H1 (cell line): ENCODE measurements at regions not wholly inside any gene's neighbourhood (a gene's known extent, or its start where the extent isn't known, plus 50 kb on each side); places are given as distances from the start of the nearest gene placed in this dataset.

Source experiments
- CTCF ChIA-PET: fragments of 300-600 bp; sonication (Branson Sonifier 250); formaldehyde crosslinking; loops from one replicate; lab custom pipeline; 2021; ENCODE audit not compliant: partially characterized antibody; lab: Charles Lee
- POLR2A ChIA-PET: fragments of 300-600 bp; sonication (Branson Sonifier 250); formaldehyde crosslinking; loops from one replicate; lab custom pipeline; 2021; ENCODE audit warnings: inconsistent platforms; ENCODE audit not compliant: partially characterized antibody; lab: Charles Lee
- DNase-seq, 2 experiments: peaks; one replicate each; pipeline versions ENCODE4 v3.0.0 to v3.0.0-alpha.2; 2010 to 2022; ENCODE audit warnings: low spot score in 2 of 2, low read depth in 1 of 2, mixed read lengths in 1 of 2
- FAIRE-seq: peaks from 2 replicates; lab custom pipeline; 2011; peaks lifted over from hg19 to GRCh38; lab: Jason Lieb, UNC
- H2AFZ ChIP-seq: 2 replicates; pipeline ENCODE4 v1.8.1; 2012; ENCODE audit warnings: low read length, inconsistent platforms
- H2AK5ac ChIP-seq: 2 replicates; pipeline ENCODE4 v1.6.1; 2013; ENCODE audit warnings: low read depth, low read length
- H2BK120ac ChIP-seq: replicated peaks from 2 replicates; pipeline ENCODE3; 2013; ENCODE audit warnings: low read depth, low read length, inconsistent platforms
- H2BK12ac ChIP-seq: 2 replicates; pipeline ENCODE4 v1.6.1; 2013; ENCODE audit warnings: low read depth, low read length
- H2BK15ac ChIP-seq: 2 replicates; pipeline ENCODE4 v1.6.1; 2013; ENCODE audit warnings: low read length
- H2BK20ac ChIP-seq: 2 replicates; pipeline ENCODE4 v1.6.1; 2013; ENCODE audit warnings: low read length
- H2BK5ac ChIP-seq: 2 replicates; pipeline ENCODE4 v1.6.1; 2013; ENCODE audit warnings: low read depth, low read length
- H3K14ac ChIP-seq: 2 replicates; pipeline ENCODE4 v1.6.1; 2013; ENCODE audit warnings: inconsistent platforms; ENCODE audit not compliant: insufficient read length
- H3K18ac ChIP-seq: 2 replicates; pipeline ENCODE4 v1.6.1; 2013; ENCODE audit warnings: low read length; ENCODE audit errors: extremely low read depth
- H3K23ac ChIP-seq: 2 replicates; pipeline ENCODE4 v1.6.1; 2013; ENCODE audit warnings: inconsistent platforms; ENCODE audit not compliant: insufficient read length
- H3K23me2 ChIP-seq: 2 replicates; pipeline ENCODE4 v1.6.1; 2013; ENCODE audit warnings: low read depth, low read length
- H3K27ac ChIP-seq: 2 replicates; pipeline ENCODE4 v1.6.1; 2011; ENCODE audit warnings: low read depth, low read length, inconsistent platforms
- H3K27me3 ChIP-seq, 4 experiments: replicated peaks in 1 of 4; 1 replicate in 1 of 4; 2 replicates in 3 of 4; pipeline versions ENCODE4 v1.6.1 to v1.8.1; 2011 to 2013; ENCODE audit warnings: low read length in 3 of 4, mild to moderate bottlenecking in 3 of 4, inconsistent platforms in 2 of 4, mixed read lengths in 2 of 4, moderate library complexity in 1 of 4; ENCODE audit not compliant: control insufficient read depth in 3 of 4, insufficient read depth in 3 of 4; ENCODE audit errors: extremely low read depth in 1 of 4
- H3K36me3 ChIP-seq, 4 experiments: 2 replicates each; pipeline versions ENCODE4 v1.6.1 to v1.8.1; 2011 to 2013; ENCODE audit warnings: mild to moderate bottlenecking in 4 of 4, low read length in 3 of 4, moderate library complexity in 2 of 4, control low read depth in 1 of 4, inconsistent platforms in 1 of 4; ENCODE audit not compliant: insufficient read depth in 4 of 4, control insufficient read depth in 2 of 4
- H3K4ac ChIP-seq: replicated peaks from 2 replicates; pipeline ENCODE3; 2013; ENCODE audit warnings: low read length, low read depth, mixed read lengths, inconsistent platforms; ENCODE audit not compliant: insufficient read length
- H3K4me1 ChIP-seq, 4 experiments: replicated peaks in 1 of 4; 1 replicate in 1 of 4; 2 replicates in 3 of 4; pipeline versions ENCODE4 v1.6.1 to v1.8.1; 2011 to 2013; ENCODE audit warnings: low read length in 3 of 4, inconsistent platforms in 2 of 4, mixed read lengths in 1 of 4; ENCODE audit not compliant: insufficient read depth in 4 of 4, control insufficient read depth in 3 of 4
- H3K4me2 ChIP-seq, 2 experiments: 2 replicates each; pipeline versions ENCODE4 v1.6.1 to v1.8.1; 2011 to 2013; ENCODE audit warnings: low read depth in 2 of 2, low read length in 2 of 2, control low read depth in 1 of 2, inconsistent platforms in 1 of 2, mild to moderate bottlenecking in 1 of 2; ENCODE audit not compliant: insufficient read depth in 1 of 2
- H3K4me3 ChIP-seq, 4 experiments: fragments of 200-600, 300-600 bp in 1 of 4; sonication (generic), shearing (Covaris generic), sonication (Bioruptor Twin) in 1 of 4; 2 replicates each; pipeline versions ENCODE4 v1.5.1 to v1.8.1; 2011 to 2016; ENCODE audit warnings: low read length in 4 of 4, low read depth in 3 of 4, control low read depth in 2 of 4, inconsistent platforms in 2 of 4, mild to moderate bottlenecking in 2 of 4, mixed read lengths in 1 of 4, moderate library complexity in 1 of 4; ENCODE audit not compliant: insufficient read depth in 2 of 4; ENCODE audit errors: extremely low read depth in 1 of 4
- H3K56ac ChIP-seq: replicated peaks from 2 replicates; pipeline ENCODE3; 2013; ENCODE audit warnings: low read depth, mild to moderate bottlenecking, mixed read lengths, low read length, inconsistent platforms; ENCODE audit not compliant: insufficient read length
- H3K79me1 ChIP-seq: 2 replicates; pipeline ENCODE4 v1.6.1; 2013; ENCODE audit warnings: low read depth, low read length, control low read depth
- H3K79me2 ChIP-seq, 2 experiments: 2 replicates each; pipeline versions ENCODE4 v1.6.1 to v1.8.1; 2012 to 2013; ENCODE audit warnings: low read length in 2 of 2, mild to moderate bottlenecking in 2 of 2, inconsistent platforms in 1 of 2; ENCODE audit not compliant: insufficient read depth in 2 of 2, control insufficient read depth in 1 of 2
- H3K9ac ChIP-seq, 4 experiments: replicated peaks in 1 of 4; 1 replicate in 1 of 4; 2 replicates in 3 of 4; pipeline versions ENCODE4 v1.6.1 to v1.8.1; 2011 to 2013; ENCODE audit warnings: low read depth in 3 of 4, low read length in 3 of 4, control low read depth in 2 of 4, mild to moderate bottlenecking in 2 of 4, moderate library complexity in 2 of 4, inconsistent platforms in 1 of 4; ENCODE audit errors: extremely low read depth in 1 of 4
- H3K9me3 ChIP-seq, 2 experiments: 2 replicates each; pipeline versions ENCODE4 v1.6.1 to v1.8.1; 2012 to 2013; ENCODE audit warnings: mild to moderate bottlenecking in 2 of 2, moderate library complexity in 2 of 2, control low read depth in 1 of 2, inconsistent platforms in 1 of 2, low read depth in 1 of 2, low read length in 1 of 2, mixed read lengths in 1 of 2; ENCODE audit not compliant: insufficient read depth in 2 of 2
- H4K20me1 ChIP-seq, 2 experiments: replicated peaks in 1 of 2; 2 replicates each; pipeline versions ENCODE3 to v1.8.1; 2011 to 2013; ENCODE audit warnings: inconsistent platforms in 2 of 2, low read length in 2 of 2, mild to moderate bottlenecking in 1 of 2; ENCODE audit not compliant: insufficient read depth in 2 of 2, control insufficient read depth in 1 of 2
- H4K5ac ChIP-seq: 2 replicates; pipeline ENCODE4 v1.6.1; 2013; ENCODE audit warnings: low read length, low read depth, mixed read lengths, inconsistent platforms; ENCODE audit not compliant: insufficient read length
- H4K8ac ChIP-seq: 2 replicates; pipeline ENCODE4 v1.8.0; 2013; ENCODE audit warnings: mild to moderate bottlenecking, moderate library complexity, low read length, inconsistent platforms; ENCODE audit not compliant: insufficient read depth; ENCODE audit errors: extremely low read depth
- H4K91ac ChIP-seq: replicated peaks from 2 replicates; pipeline ENCODE3; 2013; ENCODE audit warnings: low read length, mixed read lengths, inconsistent platforms; ENCODE audit not compliant: insufficient read length
- BACH1 ChIP-seq: IDR thresholded peaks from 2 replicates; pipeline ENCODE4 v1.6.1; 2012; ENCODE audit warnings: low read length, improper control_type of control experiment
- HDAC2 ChIP-seq, 2 experiments: fragments of 300-600 bp in 1 of 2; sonication (generic) in 1 of 2; IDR thresholded peaks; 2 replicates each; pipeline ENCODE4 v1.6.1; 2011 to 2012; ENCODE audit warnings: low read depth in 2 of 2, low read length in 2 of 2, mild to moderate bottlenecking in 2 of 2, moderate library complexity in 2 of 2, borderline replicate concordance in 1 of 2, inconsistent platforms in 1 of 2
- KDM4A ChIP-seq: IDR thresholded peaks from one replicate; pipeline ENCODE4 v1.7.1; 2012; ENCODE audit warnings: low read depth, mild to moderate bottlenecking, moderate library complexity, low read length, inconsistent platforms; ENCODE audit not compliant: severe bottlenecking
- RAD21 ChIP-seq, 2 experiments: IDR thresholded peaks in 1 of 2; conservative IDR thresholded peaks in 1 of 2; 2 replicates each; pipeline ENCODE4 v1.6.1; 2011; ENCODE audit warnings: low read depth in 2 of 2, low read length in 2 of 2, improper control_type of control experiment in 1 of 2, inconsistent platforms in 1 of 2, mild to moderate bottlenecking in 1 of 2, moderate library complexity in 1 of 2
- SAP30 ChIP-seq: fragments of 300-600 bp; sonication (generic); IDR thresholded peaks from 2 replicates; pipeline ENCODE4 v1.7.1; 2012; ENCODE audit warnings: low read length, moderate library complexity, mild to moderate bottlenecking, inconsistent platforms; ENCODE audit not compliant: insufficient read depth, insufficient replicate concordance
- SIN3A ChIP-seq, 2 experiments: IDR thresholded peaks in 1 of 2; conservative IDR thresholded peaks in 1 of 2; 2 replicates each; pipeline ENCODE4 v1.6.1; 2011 to 2012; ENCODE audit warnings: low read length in 2 of 2, improper control_type of control experiment in 1 of 2, low read depth in 1 of 2, mild to moderate bottlenecking in 1 of 2
- WGBS, 2 experiments: shearing (Covaris generic) in 1 of 2; methylation state at CpG; one replicate each; pipeline versions ENCODE4 v1.1.6 to v1.1.7; 2013 to 2015; ENCODE audit warnings: low lambda C conversion rate in 2 of 2, mixed read lengths in 2 of 2, inconsistent platforms in 1 of 2, low coverage in 1 of 2, missing lambda C conversion rate in 1 of 2; ENCODE audit not compliant: insufficient replicate concordance in 2 of 2, insufficient coverage in 1 of 2, insufficient read length in 1 of 2; ENCODE audit errors: extremely low coverage in 1 of 2, missing lambda C conversion rate in 1 of 2; 5-methylcytosine and 5-hydroxymethylcytosine counted together

GRCh38 chr10:128210215-128211063, 84.2 kb upstream of the MKI67 start:
- Histone ChIP-seq H3K27me3 (peaks cover 0 to 12% (median 8%) of the 10 kb centered on the region in 4 experiments; a peak in 6 of 7 replicates), H3K4me2 (peak overlapping the region; percentile 23 to 76), H4K8ac (0 out of 2 replicates have a peak overlapping the region, but pooled peaks have one; percentile 20), H2BK12ac (no peak overlapping the region), H3K36me3 (no peaks in the 10 kb centered on the region), H3K18ac (no peak overlapping the region), H3K4me1 (peaks cover 0 to 7% (median 5%) of the 10 kb centered on the region in 4 experiments; a peak in 4 of 7 replicates), H2BK120ac (no peak overlapping the region), H4K5ac (no peak overlapping the region), H3K9ac (no peak overlapping the region), H3K27ac (no peak overlapping the region), H2AFZ (0 out of 2 replicates have a peak overlapping the region, but pooled peaks have one; percentile 43), H3K23me2 (peaks cover 6% of the 10 kb centered on the region; the same call in 1 of the 2 replicates), H2BK20ac (no peak overlapping the region), H3K23ac (no peak overlapping the region), H3K4ac (no peak overlapping the region), H2BK15ac (no peak overlapping the region), H3K79me2 (no peaks in the 10 kb centered on the region), H3K79me1 (no peaks in the 10 kb centered on the region), H3K14ac (no peak overlapping the region), H3K4me3 (peak overlapping the region; percentile 46 to 80 (median 60)), H2AK5ac (no peak overlapping the region), H3K9me3 (no peaks in the 10 kb centered on the region), H3K56ac (no peak overlapping the region), H2BK5ac (no peak overlapping the region), H4K91ac (no peak overlapping the region), H4K20me1 (no peaks in the 10 kb centered on the region)
- DNase-seq (peak in 1 of 2 experiments; percentile 88), FAIRE-seq (no peak)
- ChIA-PET POLR2A (interaction anchor here (0.5 kb wide), 1 partner anchor 19 kb away, joined by 3 read pairs; no protein-coding TSS in a partner anchor), CTCF (interaction anchor here (0.6 to 2.2 kb wide), 22 partner anchors 8 to 604 kb away, joined by 3 to 14 read pairs (median 4); no protein-coding TSS in a partner anchor)
- 7% methylated on average over 55 of the region's 91 CpGs; no CpG with 5 or more reads in 1 of the 2 experiments for WGBS, 2 experiments
- no peak for TF ChIP-seq SIN3A (conservative IDR thresholded peaks at IDR 0.05 in 1 of 2, IDR thresholded peaks at IDR 0.05 in 1 of 2; ENCODE audit: low read depth in 1 of 2, low read length in 2 of 2)
- TF ChIP-seq KDM4A = peak; percentile 92
- no peak for TF ChIP-seq SAP30
- TF ChIP-seq HDAC2 (IDR thresholded peaks at IDR 0.05; ENCODE audit: borderline replicate concordance in 1 of 2, low read depth in 2 of 2, low read length in 2 of 2) = 0 out of 4 replicates have a peak, but pooled peaks of 1 of the 2 experiments have one; percentile 50
- TF ChIP-seq RAD21 (IDR thresholded peaks at IDR 0.05 in 1 of 2, conservative IDR thresholded peaks at IDR 0.05 in 1 of 2; ENCODE audit: low read depth in 2 of 2, low read length in 2 of 2) = peak; percentile 32 to 44; a peak in 3 of 4 replicates
- TF ChIP-seq BACH1 = peak; percentile 24; the same call in 1 of the 2 replicates
